HepG2 (cell line): ENCODE measurements at regions not wholly inside any gene's neighbourhood (a gene's known extent, or its start where the extent isn't known, plus 50 kb on each side); places are given as distances from the start of the nearest gene placed in this dataset.

Experiments
- ATAC-seq: fragments of 200-7000 bp; cut with Tn5 transposase; 3 replicates; pipeline ENCODE4 v1.9.1; 2020; ENCODE audit warnings: mild to moderate bottlenecking, moderate library complexity
- BruUV-seq: library from RNA; stranded (reverse); fragments of 400-500 nt; replicated peaks from 2 replicates; lab custom pipeline; 2021; lab: Mats Ljungman, UMichigan
- CTCF ChIA-PET: fragments of 300-600 bp; formaldehyde crosslinking; extraction: SDS; loops from one replicate; lab custom pipeline; 2021; ENCODE audit warnings: low total read pairs, inconsistent platforms, low intra/inter-chr PET ratio; lab: Yijun Ruan, JAX
- POLR2A ChIA-PET: fragments of 350-600 bp; sonication (Branson Sonifier 250); formaldehyde crosslinking; loops from one replicate; lab custom pipeline; 2020; ENCODE audit warnings: antibody characterized with exemption, inconsistent platforms; lab: Yijun Ruan, JAX
- DNase-seq: peaks from one replicate; pipeline ENCODE4 v3.0.0-alpha.2; 2015; ENCODE audit warnings: low spot score
- FAIRE-seq: peaks from 3 replicates; lab custom pipeline; 2011; peaks lifted over from hg19 to GRCh38; lab: Jason Lieb, UNC
- H2AFZ ChIP-seq: one replicate; pipeline ENCODE4 v1.6.1; 2011; ENCODE audit warnings: low read length, inconsistent platforms
- H3K27ac ChIP-seq: fragments of 300-600 bp; 3 replicates; pipeline ENCODE4 v1.8.0; 2011; ENCODE audit warnings: mixed run types, mild to moderate bottlenecking, mixed read lengths, low read length, inconsistent platforms; ENCODE audit not compliant: insufficient read depth; ENCODE audit errors: extremely low read length
- H3K27me3 ChIP-seq, 2 experiments: fragments of 200-600 bp in 1 of 2; 2 replicates in 1 of 2; 3 replicates in 1 of 2; pipeline versions ENCODE4 v1.6.0 to v1.8.0; 2011; ENCODE audit warnings: low read length in 2 of 2, mild to moderate bottlenecking in 2 of 2, moderate library complexity in 2 of 2, inconsistent platforms in 1 of 2; ENCODE audit not compliant: insufficient read depth in 2 of 2, control insufficient read depth in 1 of 2
- H3K36me3 ChIP-seq, 2 experiments: fragments of 200-600 bp in 1 of 2; replicated peaks in 1 of 2; 2 replicates in 1 of 2; 3 replicates in 1 of 2; pipeline versions ENCODE4 v1.5.1 to v1.8.0; 2011; ENCODE audit warnings: low read length in 2 of 2, inconsistent platforms in 1 of 2; ENCODE audit not compliant: insufficient read depth in 2 of 2, control insufficient read depth in 1 of 2
- H3K4me1 ChIP-seq: 2 replicates; pipeline ENCODE4 v1.5.1; 2012; ENCODE audit warnings: low read length, inconsistent platforms; ENCODE audit not compliant: insufficient read depth
- H3K4me2 ChIP-seq: 2 replicates; pipeline ENCODE4 v1.6.0; 2011; ENCODE audit warnings: low read depth, low read length, inconsistent platforms
- H3K4me3 ChIP-seq, 3 experiments: fragments of 200-600 bp in 1 of 3; sonication (generic), shearing (Covaris generic) in 1 of 3; replicated peaks in 1 of 3; 2 replicates each; pipeline ENCODE4 v1.5.1; 2011 to 2016; ENCODE audit warnings: low read length in 3 of 3, inconsistent platforms in 2 of 3, low read depth in 2 of 3, mild to moderate bottlenecking in 2 of 3, control low read depth in 1 of 3, mixed read lengths in 1 of 3; ENCODE audit not compliant: insufficient read depth in 1 of 3
- H3K79me2 ChIP-seq: one replicate; pipeline ENCODE4 v1.6.1; 2011; ENCODE audit warnings: low read length, inconsistent platforms; ENCODE audit not compliant: insufficient read depth
- H3K9ac ChIP-seq: 2 replicates; pipeline ENCODE4 v1.6.0; 2011; ENCODE audit warnings: mild to moderate bottlenecking, low read depth, low read length, inconsistent platforms; ENCODE audit not compliant: insufficient read depth
- H3K9me3 ChIP-seq: 2 replicates; pipeline ENCODE4 v1.5.1; 2012; ENCODE audit warnings: mild to moderate bottlenecking, low read length
- H4K20me1 ChIP-seq: 2 replicates; pipeline ENCODE4 v1.6.0; 2011; ENCODE audit warnings: inconsistent platforms, mild to moderate bottlenecking, low read length, moderate library complexity; ENCODE audit not compliant: insufficient read depth
- ATAD3A ChIP-seq: sonication (generic); formaldehyde crosslinking; IDR thresholded peaks from 2 replicates; pipeline ENCODE4 v1.4.0; 2020; ENCODE audit warnings: missing genetic modification reagents
- ATF7 ChIP-seq, 2 experiments: fragments of 450-650 bp in 1 of 2; sonication (generic) in 1 of 2; formaldehyde crosslinking in 1 of 2; IDR thresholded peaks; 2 replicates each; pipeline versions ENCODE4 v1.4.0 to v1.6.1; 2016 to 2020; ENCODE audit warnings: antibody characterized with exemption in 1 of 2, mild to moderate bottlenecking in 1 of 2, missing genetic modification reagents in 1 of 2
- MYNN ChIP-seq: sonication (generic); formaldehyde crosslinking; IDR thresholded peaks from 2 replicates; pipeline ENCODE4 v1.4.0; 2020; ENCODE audit warnings: mild to moderate bottlenecking, low read depth, missing genetic modification reagents
- ZBTB38 ChIP-seq: sonication (generic); formaldehyde crosslinking; IDR thresholded peaks from 2 replicates; pipeline ENCODE4 v1.5.1; 2020; ENCODE audit warnings: mild to moderate bottlenecking, missing genetic modification reagents
- ZKSCAN8 ChIP-seq: IDR thresholded peaks from 2 replicates; pipeline ENCODE4 v1.6.1; 2016; ENCODE audit warnings: borderline replicate concordance, missing genetic modification reagents, missing compliant biosample characterization
- ZNF136 ChIP-seq: sonication (generic); formaldehyde crosslinking; IDR thresholded peaks from 2 replicates; pipeline ENCODE4 v1.8.1; 2022; ENCODE audit warnings: low read depth, mild to moderate bottlenecking, moderate library complexity, missing genetic modification reagents
- ZNF160 ChIP-seq: sonication (generic); formaldehyde crosslinking; IDR thresholded peaks from 2 replicates; pipeline ENCODE4 v1.8.0; 2022; ENCODE audit warnings: mild to moderate bottlenecking, inconsistent platforms, missing genetic modification reagents
- ZNF749 ChIP-seq: sonication (generic); formaldehyde crosslinking; IDR thresholded peaks from 2 replicates; pipeline ENCODE4 v1.8.0; 2022; ENCODE audit warnings: mild to moderate bottlenecking, missing genetic modification reagents, moderate library complexity, borderline replicate concordance
- ZNF816 ChIP-seq: sonication (generic); formaldehyde crosslinking; IDR thresholded peaks from 2 replicates; pipeline ENCODE4 v1.8.0; 2022; ENCODE audit warnings: missing genetic modification reagents, mild to moderate bottlenecking, borderline replicate concordance
- WGBS: methylation state at CpG from one replicate; pipeline ENCODE4 v1.1.6; 2017; ENCODE audit warnings: low lambda C conversion rate; 5-methylcytosine and 5-hydroxymethylcytosine counted together
- in situ Hi-C: cut with HindIII; loops from 2 replicates; pipeline ENCODE4 v1.10.0; 2017; ENCODE audit warnings: low pct_unique_long_range_greater_than_20kb; ENCODE audit not compliant: extremely low pct_ligation_motif_present
- intact Hi-C: fragments of 100-400 bp; cut with micrococcal nuclease; formaldehyde crosslinking; loops from one replicate; pipeline ENCODE4 v1.10.0; 2022; ENCODE audit not compliant: unreplicated experiment

- BruUV-seq, result no TSS peak
Measured at GRCh38 chr5:4422247-4422646, 717.9 kb upstream of the ADAMTS16 start.

GRCh38 chr5:4424895-4425294 is 715.2 kb upstream of the ADAMTS16 start:
- ATAC-seq, result no peak
- no TSS peak for BruUV-seq
- Histone ChIP-seq H2AFZ (no peak overlapping the region), H4K20me1 (no peaks in the 10 kb centered on the region), H3K4me3 (no peak overlapping the region), H3K36me3 (no peaks in the 10 kb centered on the region), H3K4me1 (no peaks in the 10 kb centered on the region), H3K27me3 (no peaks in the 10 kb centered on the region), H3K79me2 (no peaks in the 10 kb centered on the region), H3K9me3 (peaks cover 95% of the 10 kb centered on the region), H3K4me2 (no peak overlapping the region), H3K27ac (no peak overlapping the region), H3K9ac (no peak overlapping the region)
- CTCF ChIA-PET, result no interaction called here
- no peak for DNase-seq
- intact Hi-C loops (no loop called here), in situ Hi-C loops (no loop called here)
- POLR2A ChIA-PET, result no interaction called here
- TF ChIP-seq ZNF816 (CRISPR knock-in tag) (no peak), ZKSCAN8 (no peak), ATAD3A (CRISPR knock-in tag) (no peak), ATF7 (IDR thresholded peaks at IDR 0.05) (peak; percentile 54; the same call in 1 of the 2 replicates), ATF7 (CRISPR knock-in tag; IDR thresholded peaks at IDR 0.05) (no peak), ZNF749 (no peak), ZNF160 (CRISPR knock-in tag) (no peak)
- FAIRE-seq, result no peak
- 0% methylated on average over 4 of the region's 4 CpGs for WGBS

More at GRCh38 chr5:4422247-4422646, 717.9 kb upstream of the ADAMTS16 start:
- in situ Hi-C loops, result no loop called here
- FAIRE-seq, result no peak
- H3K27ac ChIP-seq, result no peak overlapping the region
- no peak for TF ChIP-seq ZBTB38 (CRISPR knock-in tag)
- TF ChIP-seq MYNN (CRISPR knock-in tag), result no peak
- TF ChIP-seq ATF7 (IDR thresholded peaks at IDR 0.05), result peak; percentile 72
- TF ChIP-seq ATF7 (CRISPR knock-in tag; IDR thresholded peaks at IDR 0.05), result no peak
- no peak for TF ChIP-seq ZNF136
- intact Hi-C loops, result no loop called here
- no peaks in the 10 kb centered on the region for H3K4me1 ChIP-seq
- no peak for DNase-seq
- no peak for ATAC-seq
- no peaks in the 10 kb centered on the region for H3K79me2 ChIP-seq
- peaks cover 92% of the 10 kb centered on the region for H3K9me3 ChIP-seq
- H4K20me1 ChIP-seq, result no peaks in the 10 kb centered on the region
- no peak overlapping the region for H3K4me3 ChIP-seq
- no peaks in the 10 kb centered on the region for H3K27me3 ChIP-seq
- H3K36me3 ChIP-seq, result no peaks in the 10 kb centered on the region
- H3K4me2 ChIP-seq, result no peak overlapping the region
- WGBS, result under 1% methylated on average over 3 of the region's 3 CpGs
- no peak overlapping the region for H3K9ac ChIP-seq
- POLR2A ChIA-PET, result no interaction called here
- CTCF ChIA-PET, result no interaction called here
- no peak overlapping the region for H2AFZ ChIP-seq
